NCI-H2227 (cell line): ENCODE measurements at regions not wholly inside any gene's neighbourhood (a gene's known extent, or its start where the extent isn't known, plus 50 kb on each side); places are given as distances from the start of the nearest gene placed in this dataset.
A peak's percentile ranks its signal among the peaks of the same experiment; 100 is the strongest.
"Not testable (repeated sequence)": the region's sequence is repeated elsewhere in the genome, so short reads cannot be mapped to it uniquely, and the experiment has no call there.

Experiments used
- DNase-seq: peaks from one replicate; lab custom pipeline; 2025; ENCODE audit not compliant: unreplicated experiment; lab: John Stamatoyannopoulos, UW

- DNase-seq: not testable (repeated sequence)
These were observed 56.1 kb downstream of the ZNF22 start for GRCh38 chr10:45056806-45057205.

GRCh38 chr10:45058580-45058979 is 57.9 kb downstream of the ZNF22 start:
- DNase-seq: no peak

GRCh38 chr10:45058992-45059561 is 58.4 kb downstream of the ZNF22 start:
- no peak for DNase-seq

GRCh38 chr10:45059632-45060031 is 58.9 kb downstream of the ZNF22 start:
- DNase-seq: no peak

- no peak for DNase-seq
These were observed 61.3 kb downstream of the ZNF22 start for GRCh38 chr10:45061982-45062381.

GRCh38 chr10:45063591-45064231 is 63.0 kb downstream of the ZNF22 start:
- no peak for DNase-seq

GRCh38 chr10:45064998-45065397 is 64.3 kb downstream of the ZNF22 start:
- no peak for DNase-seq

GRCh38 chr10:45071043-45071813 is 70.5 kb downstream of the ZNF22 start:
- no peak for DNase-seq

- no peak for DNase-seq
These were observed 74.5 kb downstream of the ZNF22 start for GRCh38 chr10:45075216-45075615.

- DNase-seq: no peak
These were observed 75.2 kb downstream of the ZNF22 start for GRCh38 chr10:45075826-45076380.

GRCh38 chr10:45076891-45077290 is 76.2 kb downstream of the ZNF22 start:
- no peak for DNase-seq

GRCh38 chr10:45080331-45080730 is 79.6 kb downstream of the ZNF22 start:
- no peak for DNase-seq

GRCh38 chr10:45082176-45082575 is 81.5 kb downstream of the ZNF22 start:
- no peak for DNase-seq

GRCh38 chr10:45091968-45092367 is 91.2 kb downstream of the ZNF22 start:
- peak; percentile 18 for DNase-seq

GRCh38 chr10:45093945-45094344 is 93.2 kb downstream of the ZNF22 start:
- no peak for DNase-seq

GRCh38 chr10:45095286-45095685 is 94.6 kb downstream of the ZNF22 start:
- DNase-seq: no peak

GRCh38 chr10:45096001-45096400 is 95.3 kb downstream of the ZNF22 start:
- DNase-seq: no peak

GRCh38 chr10:45100429-45100828 is 99.7 kb downstream of the ZNF22 start:
- no peak for DNase-seq

- no peak for DNase-seq
These were observed 104.0 kb downstream of the ZNF22 start for GRCh38 chr10:45104674-45105073.

GRCh38 chr10:45105309-45105708 is 104.6 kb downstream of the ZNF22 start:
- DNase-seq: not testable (repeated sequence)

GRCh38 chr10:45106236-45106856 is 105.6 kb downstream of the ZNF22 start:
- no peak for DNase-seq

GRCh38 chr10:45111509-45111908 is 110.8 kb downstream of the ZNF22 start:
- DNase-seq: no peak
